ENCODE measurements at regions not wholly inside any gene's neighbourhood (a gene's known extent, or its start where the extent isn't known, plus 50 kb on each side); places are given as distances from the start of the nearest gene placed in this dataset.

- TF ChIP-seq, protein P1, sequence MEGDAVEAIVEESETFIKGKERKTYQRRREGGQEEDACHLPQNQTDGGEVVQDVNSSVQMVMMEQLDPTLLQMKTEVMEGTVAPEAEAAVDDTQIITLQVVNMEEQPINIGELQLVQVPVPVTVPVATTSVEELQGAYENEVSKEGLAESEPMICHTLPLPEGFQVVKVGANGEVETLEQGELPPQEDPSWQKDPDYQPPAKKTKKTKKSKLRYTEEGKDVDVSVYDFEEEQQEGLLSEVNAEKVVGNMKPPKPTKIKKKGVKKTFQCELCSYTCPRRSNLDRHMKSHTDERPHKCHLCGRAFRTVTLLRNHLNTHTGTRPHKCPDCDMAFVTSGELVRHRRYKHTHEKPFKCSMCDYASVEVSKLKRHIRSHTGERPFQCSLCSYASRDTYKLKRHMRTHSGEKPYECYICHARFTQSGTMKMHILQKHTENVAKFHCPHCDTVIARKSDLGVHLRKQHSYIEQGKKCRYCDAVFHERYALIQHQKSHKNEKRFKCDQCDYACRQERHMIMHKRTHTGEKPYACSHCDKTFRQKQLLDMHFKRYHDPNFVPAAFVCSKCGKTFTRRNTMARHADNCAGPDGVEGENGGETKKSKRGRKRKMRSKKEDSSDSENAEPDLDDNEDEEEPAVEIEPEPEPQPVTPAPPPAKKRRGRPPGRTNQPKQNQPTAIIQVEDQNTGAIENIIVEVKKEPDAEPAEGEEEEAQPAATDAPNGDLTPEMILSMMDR (conservative IDR thresholded peaks at IDR 0.05 in 1 of 2, IDR thresholded peaks at IDR 0.05 in 1 of 2; ENCODE audit: extremely low read depth in 1 of 2, insufficient read depth in 1 of 2, low read depth in 1 of 2, low read length in 2 of 2) = no peak
- TF ChIP-seq EZH2 (IDR thresholded peaks at IDR 0.05; ENCODE audit: borderline replicate concordance, low read length) = no peak
Observed at GRCh38 chr18:6575908-6576307, 153.6 kb upstream of the ARHGAP28 start.

Data from mammary epithelial cell (primary cell).